ENCODE measurements at regions not wholly inside any gene's neighbourhood (a gene's known extent, or its start where the extent isn't known, plus 50 kb on each side); places are given as distances from the start of the nearest gene placed in this dataset.
"Not testable (repeated sequence)": the region's sequence is repeated elsewhere in the genome, so short reads cannot be mapped to it uniquely, and the experiment has no call there.

GRCh38 chr1:102661481-102661880 lies 446.8 kb downstream of the COL11A1 start:
- no peak overlapping the region for H3K9ac ChIP-seq (ENCODE audit: low read length)
- no peaks in the 10 kb centered on the region for H3K9me3 ChIP-seq (ENCODE audit: control insufficient read depth, low read depth, low read length)
- no peaks in the 10 kb centered on the region for H3K36me3 ChIP-seq (ENCODE audit: control insufficient read depth, low read depth, low read length)

GRCh38 chr1:102659876-102660483 lies 448.3 kb downstream of the COL11A1 start:
- H3K4me3 ChIP-seq (ENCODE audit: low read length) = peak overlapping the region; percentile 33
- H3K9me3 ChIP-seq (ENCODE audit: control insufficient read depth, low read depth, low read length); H3K4me1 ChIP-seq (ENCODE audit: control insufficient read depth, low read depth, low read length); H3K9ac ChIP-seq (ENCODE audit: low read length); H3K36me3 ChIP-seq (ENCODE audit: control insufficient read depth, low read depth, low read length); H3K27me3 ChIP-seq (ENCODE audit: control insufficient read depth, insufficient read depth, low read length); H3K27ac ChIP-seq (ENCODE audit: low read length): not testable (repeated sequence)

More at GRCh38 chr1:102661481-102661880, 446.8 kb downstream of the COL11A1 start:
- no peaks in the 10 kb centered on the region for H3K27me3 ChIP-seq (ENCODE audit: control insufficient read depth, insufficient read depth, low read length)
- H3K4me3 ChIP-seq (ENCODE audit: low read length) = no peak overlapping the region
- H3K4me1 ChIP-seq (ENCODE audit: control insufficient read depth, low read depth, low read length) = no peaks in the 10 kb centered on the region
- H3K27ac ChIP-seq (ENCODE audit: low read length) = no peak overlapping the region

- no peak overlapping the region for H3K4me3 ChIP-seq (ENCODE audit: low read length)
Measured at GRCh38 chr1:102655034-102655433, 453.3 kb downstream of the COL11A1 start.

GRCh38 chr1:102640872-102641271 lies 467.4 kb downstream of the COL11A1 start:
- H3K9ac ChIP-seq (ENCODE audit: low read length) = no peak overlapping the region
- no peaks in the 10 kb centered on the region for H3K9me3 ChIP-seq (ENCODE audit: control insufficient read depth, low read depth, low read length)
- H3K4me1 ChIP-seq (ENCODE audit: control insufficient read depth, low read depth, low read length) = no peaks in the 10 kb centered on the region
- H3K27me3 ChIP-seq (ENCODE audit: control insufficient read depth, insufficient read depth, low read length) = no peaks in the 10 kb centered on the region
- no peak overlapping the region for H3K27ac ChIP-seq (ENCODE audit: low read length)
- H3K4me3 ChIP-seq (ENCODE audit: low read length) = no peak overlapping the region
- no peaks in the 10 kb centered on the region for H3K36me3 ChIP-seq (ENCODE audit: control insufficient read depth, low read depth, low read length)

More at GRCh38 chr1:102655034-102655433, 453.3 kb downstream of the COL11A1 start:
- no peaks in the 10 kb centered on the region for H3K4me1 ChIP-seq (ENCODE audit: control insufficient read depth, low read depth, low read length)
- no peaks in the 10 kb centered on the region for H3K27me3 ChIP-seq (ENCODE audit: control insufficient read depth, insufficient read depth, low read length)
- no peaks in the 10 kb centered on the region for H3K36me3 ChIP-seq (ENCODE audit: control insufficient read depth, low read depth, low read length)
- no peak overlapping the region for H3K27ac ChIP-seq (ENCODE audit: low read length)
- no peak overlapping the region for H3K9ac ChIP-seq (ENCODE audit: low read length)
- no peaks in the 10 kb centered on the region for H3K9me3 ChIP-seq (ENCODE audit: control insufficient read depth, low read depth, low read length)

- Histone ChIP-seq H3K36me3 (ENCODE audit: control insufficient read depth, low read depth, low read length) (no peaks in the 10 kb centered on the region), H3K27ac (ENCODE audit: low read length) (no peak overlapping the region), H3K27me3 (ENCODE audit: control insufficient read depth, insufficient read depth, low read length) (no peaks in the 10 kb centered on the region), H3K4me1 (ENCODE audit: control insufficient read depth, low read depth, low read length) (no peaks in the 10 kb centered on the region), H3K9me3 (ENCODE audit: control insufficient read depth, low read depth, low read length) (no peaks in the 10 kb centered on the region), H3K4me3 (ENCODE audit: low read length) (no peak overlapping the region), H3K9ac (ENCODE audit: low read length) (no peak overlapping the region)
Measured at GRCh38 chr1:102640312-102640711, 468.0 kb downstream of the COL11A1 start.

GRCh38 chr1:102631691-102632090 lies 476.6 kb downstream of the COL11A1 start:
- no peaks in the 10 kb centered on the region for H3K27me3 ChIP-seq (ENCODE audit: control insufficient read depth, insufficient read depth, low read length)
- no peak overlapping the region for H3K27ac ChIP-seq (ENCODE audit: low read length)
- H3K36me3 ChIP-seq (ENCODE audit: control insufficient read depth, low read depth, low read length) = no peaks in the 10 kb centered on the region
- H3K4me3 ChIP-seq (ENCODE audit: low read length) = no peak overlapping the region
- H3K4me1 ChIP-seq (ENCODE audit: control insufficient read depth, low read depth, low read length) = no peaks in the 10 kb centered on the region
- no peak overlapping the region for H3K9ac ChIP-seq (ENCODE audit: low read length)
- H3K9me3 ChIP-seq (ENCODE audit: control insufficient read depth, low read depth, low read length) = no peaks in the 10 kb centered on the region

- Histone ChIP-seq H3K4me1 (ENCODE audit: control insufficient read depth, low read depth, low read length) (no peaks in the 10 kb centered on the region), H3K9ac (ENCODE audit: low read length) (no peak overlapping the region), H3K27ac (ENCODE audit: low read length) (no peak overlapping the region), H3K4me3 (ENCODE audit: low read length) (no peak overlapping the region), H3K9me3 (ENCODE audit: control insufficient read depth, low read depth, low read length) (no peaks in the 10 kb centered on the region), H3K27me3 (ENCODE audit: control insufficient read depth, insufficient read depth, low read length) (no peaks in the 10 kb centered on the region), H3K36me3 (ENCODE audit: control insufficient read depth, low read depth, low read length) (no peaks in the 10 kb centered on the region)
Measured at GRCh38 chr1:102630041-102630440, 478.3 kb downstream of the COL11A1 start.

GRCh38 chr1:102628109-102628613 lies 480.2 kb downstream of the COL11A1 start:
- Histone ChIP-seq H3K4me3 (ENCODE audit: low read length) (no peak overlapping the region), H3K9me3 (ENCODE audit: control insufficient read depth, low read depth, low read length) (no peaks in the 10 kb centered on the region), H3K9ac (ENCODE audit: low read length) (no peak overlapping the region), H3K36me3 (ENCODE audit: control insufficient read depth, low read depth, low read length) (no peaks in the 10 kb centered on the region), H3K27ac (ENCODE audit: low read length) (no peak overlapping the region), H3K4me1 (ENCODE audit: control insufficient read depth, low read depth, low read length) (no peaks in the 10 kb centered on the region), H3K27me3 (ENCODE audit: control insufficient read depth, insufficient read depth, low read length) (no peaks in the 10 kb centered on the region)

GRCh38 chr1:102627145-102627544 lies 481.2 kb downstream of the COL11A1 start:
- Histone ChIP-seq H3K27me3 (ENCODE audit: control insufficient read depth, insufficient read depth, low read length) (no peaks in the 10 kb centered on the region), H3K4me3 (ENCODE audit: low read length) (no peak overlapping the region), H3K9me3 (ENCODE audit: control insufficient read depth, low read depth, low read length) (no peaks in the 10 kb centered on the region), H3K9ac (ENCODE audit: low read length) (no peak overlapping the region), H3K27ac (ENCODE audit: low read length) (no peak overlapping the region), H3K4me1 (ENCODE audit: control insufficient read depth, low read depth, low read length) (no peaks in the 10 kb centered on the region), H3K36me3 (ENCODE audit: control insufficient read depth, low read depth, low read length) (no peaks in the 10 kb centered on the region)

GRCh38 chr1:102615896-102616295 lies 492.4 kb downstream of the COL11A1 start:
- Histone ChIP-seq H3K27ac (ENCODE audit: low read length) (no peak overlapping the region), H3K9ac (ENCODE audit: low read length) (no peak overlapping the region), H3K4me1 (ENCODE audit: control insufficient read depth, low read depth, low read length) (no peaks in the 10 kb centered on the region), H3K27me3 (ENCODE audit: control insufficient read depth, insufficient read depth, low read length) (no peaks in the 10 kb centered on the region), H3K9me3 (ENCODE audit: control insufficient read depth, low read depth, low read length) (no peaks in the 10 kb centered on the region), H3K36me3 (ENCODE audit: control insufficient read depth, low read depth, low read length) (no peaks in the 10 kb centered on the region), H3K4me3 (ENCODE audit: low read length) (no peak overlapping the region)

- no peaks in the 10 kb centered on the region for H3K4me1 ChIP-seq (ENCODE audit: control insufficient read depth, low read depth, low read length)
- no peak overlapping the region for H3K4me3 ChIP-seq (ENCODE audit: low read length)
- no peaks in the 10 kb centered on the region for H3K36me3 ChIP-seq (ENCODE audit: control insufficient read depth, low read depth, low read length)
- no peak overlapping the region for H3K27ac ChIP-seq (ENCODE audit: low read length)
- no peaks in the 10 kb centered on the region for H3K9me3 ChIP-seq (ENCODE audit: control insufficient read depth, low read depth, low read length)
- no peaks in the 10 kb centered on the region for H3K27me3 ChIP-seq (ENCODE audit: control insufficient read depth, insufficient read depth, low read length)
- H3K9ac ChIP-seq (ENCODE audit: low read length) = no peak overlapping the region
Measured at GRCh38 chr1:102595106-102595505, 513.2 kb downstream of the COL11A1 start.

GRCh38 chr1:102593276-102593675 lies 515.0 kb downstream of the COL11A1 start:
- no peak overlapping the region for H3K9ac ChIP-seq (ENCODE audit: low read length)
- no peak overlapping the region for H3K27ac ChIP-seq (ENCODE audit: low read length)
- no peaks in the 10 kb centered on the region for H3K36me3 ChIP-seq (ENCODE audit: control insufficient read depth, low read depth, low read length)
- no peaks in the 10 kb centered on the region for H3K27me3 ChIP-seq (ENCODE audit: control insufficient read depth, insufficient read depth, low read length)
- no peaks in the 10 kb centered on the region for H3K9me3 ChIP-seq (ENCODE audit: control insufficient read depth, low read depth, low read length)
- no peak overlapping the region for H3K4me3 ChIP-seq (ENCODE audit: low read length)
- H3K4me1 ChIP-seq (ENCODE audit: control insufficient read depth, low read depth, low read length) = no peaks in the 10 kb centered on the region

Measured in iPS-18a (cell line).